Right ventricle myocardium inferior (tissue), 1 donor: ENCODE measurements at regions not wholly inside any gene's neighbourhood (a gene's known extent, or its start where the extent isn't known, plus 50 kb on each side); places are given as distances from the start of the nearest gene placed in this dataset.
A peak's percentile ranks its signal among the peaks of the same experiment; 100 is the strongest.

Source experiments
- ATAC-seq: fragments of 200-7000 bp; cut with Tn5 transposase; one replicate; pipeline ENCODE4 v1.9.1; 2020; ENCODE audit warnings: mild to moderate bottlenecking, moderate library complexity
- DNase-seq: peaks from one replicate; pipeline ENCODE4 v3.0.0; 2021; ENCODE audit errors: missing footprints
- intact Hi-C: fragments of 100-400 bp; cut with DNase I; formaldehyde crosslinking; loops from one replicate; pipeline ENCODE4 v1.11.0; 2022
- donor health status: DM: no; HTN: yes; CAD: no; lungs with severe emphysema.

- ATAC-seq (no peak), DNase-seq (no peak)
- intact Hi-C loops: no loop called here
Observed at GRCh38 chr14:22513066-22513812, 75.8 kb downstream of the DAD1 start.

GRCh38 chr14:22512106-22512814 lies 76.8 kb downstream of the DAD1 start:
- intact Hi-C loops: no loop called here
- no peak for ATAC-seq
- DNase-seq: no peak

- intact Hi-C loops: no loop called here
- DNase-seq: no peak
- ATAC-seq: no peak
Observed at GRCh38 chr14:22510527-22511110, 78.4 kb downstream of the DAD1 start.

- ATAC-seq: no peak
- intact Hi-C loops: no loop called here
Observed at GRCh38 chr14:22509751-22510300, 79.2 kb downstream of the DAD1 start.

GRCh38 chr14:22509036-22509709 lies 79.9 kb downstream of the DAD1 start:
- no peak for DNase-seq
- ATAC-seq: no peak
- intact Hi-C loops: no loop called here

More at GRCh38 chr14:22509751-22510300, 79.2 kb downstream of the DAD1 start:
- DNase-seq: no peak

- intact Hi-C loops: no loop called here
- ATAC-seq (no peak), DNase-seq (no peak)
Observed at GRCh38 chr14:22508662-22509035, 80.4 kb downstream of the DAD1 start.

- ATAC-seq (no peak), DNase-seq (no peak)
- intact Hi-C loops: no loop called here
Observed at GRCh38 chr14:22508150-22508457, 80.9 kb downstream of the DAD1 start.

- DNase-seq (no peak), ATAC-seq (no peak)
- intact Hi-C loops: no loop called here
Observed at GRCh38 chr14:22506778-22507351, 82.2 kb downstream of the DAD1 start.

- DNase-seq: no peak
- intact Hi-C loops: no loop called here
- no peak for ATAC-seq
Observed at GRCh38 chr14:22506378-22506710, 82.7 kb downstream of the DAD1 start.

GRCh38 chr14:22505697-22506377 lies 83.2 kb downstream of the DAD1 start:
- DNase-seq (no peak), ATAC-seq (peak; percentile 24)
- intact Hi-C loops: no loop called here

GRCh38 chr14:22505309-22505696 lies 83.7 kb downstream of the DAD1 start:
- ATAC-seq (no peak), DNase-seq (no peak)
- intact Hi-C loops: no loop called here

GRCh38 chr14:22502551-22502950 lies 86.5 kb downstream of the DAD1 start:
- DNase-seq (no peak), ATAC-seq (no peak)
- intact Hi-C loops: no loop called here

GRCh38 chr14:22502007-22502406 lies 87.0 kb downstream of the DAD1 start:
- peak; percentile 82 for ATAC-seq
- no peak for DNase-seq

GRCh38 chr14:22500954-22501726 lies 87.9 kb downstream of the DAD1 start:
- peak; percentile 33 for ATAC-seq
- intact Hi-C loops: no loop called here
- no peak for DNase-seq

More at GRCh38 chr14:22502007-22502406, 87.0 kb downstream of the DAD1 start:
- intact Hi-C loops: no loop called here

- DNase-seq (no peak), ATAC-seq (no peak)
- intact Hi-C loops: no loop called here
Observed at GRCh38 chr14:22500525-22500924, 88.5 kb downstream of the DAD1 start.

GRCh38 chr14:22497671-22498093 lies 91.3 kb downstream of the DAD1 start:
- ATAC-seq: no peak
- DNase-seq: no peak
- intact Hi-C loops: no loop called here

GRCh38 chr14:22497144-22497423 lies 91.9 kb downstream of the DAD1 start:
- DNase-seq: no peak

GRCh38 chr14:22494486-22495135 lies 94.4 kb downstream of the DAD1 start:
- DNase-seq: no peak
- intact Hi-C loops: no loop called here
- ATAC-seq: no peak

More at GRCh38 chr14:22497144-22497423, 91.9 kb downstream of the DAD1 start:
- intact Hi-C loops: no loop called here
- ATAC-seq: no peak
